WTC11 (cell line): ENCODE measurements at regions not wholly inside any gene's neighbourhood (a gene's known extent, or its start where the extent isn't known, plus 50 kb on each side); places are given as distances from the start of the nearest gene placed in this dataset.

Source experiments
- TCF7 ChIP-seq: sonication (generic); formaldehyde crosslinking; IDR thresholded peaks from 2 replicates; pipeline ENCODE4 v1.8.0; 2022; ENCODE audit warnings: mild to moderate bottlenecking, low read depth, missing genetic modification reagents, moderate library complexity
- TF ChIP-seq, protein P1 (sequence below): fragments of 200-600 bp; IDR thresholded peaks from 2 replicates; pipeline ENCODE4 v1.8.0; 2022; ENCODE audit warnings: antibody characterized with exemption

DNA sequence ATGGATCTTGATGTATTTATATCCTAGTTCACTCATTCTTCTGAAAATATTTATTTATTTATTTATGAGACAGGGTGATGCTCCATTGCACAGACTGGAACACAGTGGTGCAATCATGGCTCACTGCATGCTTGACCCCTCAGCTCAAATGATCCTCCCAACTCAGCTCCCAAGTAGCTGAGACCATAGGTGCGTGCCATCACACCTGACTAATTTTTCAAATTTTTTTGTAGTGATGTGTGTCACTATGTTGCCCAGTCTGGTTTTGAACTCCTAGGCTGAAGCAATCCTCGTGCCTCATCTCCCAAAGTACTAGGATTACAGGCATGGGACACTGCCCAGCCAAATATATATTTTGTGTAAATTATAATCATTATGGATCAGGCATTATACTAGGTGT, 595.6 kb upstream of the ATP2B1 start:
- TF ChIP-seq, protein P1, sequence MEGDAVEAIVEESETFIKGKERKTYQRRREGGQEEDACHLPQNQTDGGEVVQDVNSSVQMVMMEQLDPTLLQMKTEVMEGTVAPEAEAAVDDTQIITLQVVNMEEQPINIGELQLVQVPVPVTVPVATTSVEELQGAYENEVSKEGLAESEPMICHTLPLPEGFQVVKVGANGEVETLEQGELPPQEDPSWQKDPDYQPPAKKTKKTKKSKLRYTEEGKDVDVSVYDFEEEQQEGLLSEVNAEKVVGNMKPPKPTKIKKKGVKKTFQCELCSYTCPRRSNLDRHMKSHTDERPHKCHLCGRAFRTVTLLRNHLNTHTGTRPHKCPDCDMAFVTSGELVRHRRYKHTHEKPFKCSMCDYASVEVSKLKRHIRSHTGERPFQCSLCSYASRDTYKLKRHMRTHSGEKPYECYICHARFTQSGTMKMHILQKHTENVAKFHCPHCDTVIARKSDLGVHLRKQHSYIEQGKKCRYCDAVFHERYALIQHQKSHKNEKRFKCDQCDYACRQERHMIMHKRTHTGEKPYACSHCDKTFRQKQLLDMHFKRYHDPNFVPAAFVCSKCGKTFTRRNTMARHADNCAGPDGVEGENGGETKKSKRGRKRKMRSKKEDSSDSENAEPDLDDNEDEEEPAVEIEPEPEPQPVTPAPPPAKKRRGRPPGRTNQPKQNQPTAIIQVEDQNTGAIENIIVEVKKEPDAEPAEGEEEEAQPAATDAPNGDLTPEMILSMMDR, result no peak
- no peak for TF ChIP-seq TCF7 (CRISPR knock-in tag)
